Mesenchymal stem cell (in vitro differentiated cells and primary cell): ENCODE measurements at regions not wholly inside any gene's neighbourhood (a gene's known extent, or its start where the extent isn't known, plus 50 kb on each side); places are given as distances from the start of the nearest gene placed in this dataset.

Experiments
- DNase-seq: peaks from one replicate; pipeline ENCODE4 v3.0.0-alpha.2; 2013
- H2AFZ ChIP-seq: one replicate; pipeline ENCODE4 v1.6.1; 2013; ENCODE audit warnings: low read depth, mild to moderate bottlenecking, control low read depth, inconsistent platforms, low read length, moderate library complexity
- H2AK5ac ChIP-seq: 2 replicates; pipeline ENCODE4 v1.6.1; 2013; ENCODE audit warnings: low read length, moderate library complexity, mild to moderate bottlenecking, inconsistent platforms; ENCODE audit not compliant: severe bottlenecking
- H2BK120ac ChIP-seq: one replicate; pipeline ENCODE4 v1.6.1; 2013; ENCODE audit warnings: low read depth, mild to moderate bottlenecking, inconsistent platforms, low read length, moderate library complexity
- H2BK12ac ChIP-seq, 2 experiments: one replicate each; pipeline ENCODE4 v1.6.1; 2013; ENCODE audit warnings: inconsistent platforms in 2 of 2, low read length in 2 of 2, mild to moderate bottlenecking in 2 of 2, moderate library complexity in 2 of 2, control low read depth in 1 of 2
- H2BK15ac ChIP-seq: one replicate; pipeline ENCODE4 v1.6.1; 2013; ENCODE audit warnings: mild to moderate bottlenecking, low read depth, inconsistent platforms; ENCODE audit not compliant: poor library complexity, severe bottlenecking
- H2BK5ac ChIP-seq: 2 replicates; pipeline ENCODE4 v1.6.1; 2013; ENCODE audit warnings: low read depth, mild to moderate bottlenecking, low read length, control low read depth, inconsistent platforms; ENCODE audit not compliant: poor library complexity, severe bottlenecking
- H3K14ac ChIP-seq, 2 experiments: one replicate each; pipeline ENCODE4 v1.6.1; 2013; ENCODE audit warnings: inconsistent platforms in 2 of 2, low read length in 2 of 2, control low read depth in 1 of 2, mild to moderate bottlenecking in 1 of 2, moderate library complexity in 1 of 2
- H3K18ac ChIP-seq, 2 experiments: one replicate each; pipeline ENCODE4 v1.6.1; 2013; ENCODE audit warnings: inconsistent platforms in 2 of 2, low read length in 2 of 2, control low read depth in 1 of 2, low read depth in 1 of 2, mild to moderate bottlenecking in 1 of 2
- H3K23ac ChIP-seq, 2 experiments: one replicate each; pipeline ENCODE4 v1.6.1; 2013; ENCODE audit warnings: inconsistent platforms in 2 of 2, low read length in 2 of 2, mild to moderate bottlenecking in 2 of 2, moderate library complexity in 2 of 2, control low read depth in 1 of 2
- H3K27ac ChIP-seq: 2 replicates; pipeline ENCODE4 v1.5.1; 2013; ENCODE audit warnings: mild to moderate bottlenecking, moderate library complexity, low read length, control low read depth, inconsistent platforms; ENCODE audit not compliant: poor library complexity, severe bottlenecking
- H3K27me3 ChIP-seq, 2 experiments: 2 replicates each; pipeline versions ENCODE4 v1.6.1 to v1.7.0; 2013; ENCODE audit warnings: low read length in 2 of 2, mild to moderate bottlenecking in 2 of 2, moderate library complexity in 2 of 2, control low read depth in 1 of 2, inconsistent platforms in 1 of 2; ENCODE audit not compliant: control insufficient read depth in 1 of 2, insufficient read depth in 1 of 2
- H3K36me3 ChIP-seq, 2 experiments: 2 replicates each; pipeline versions ENCODE4 v1.6.1 to v1.7.0; 2013; ENCODE audit warnings: low read length in 2 of 2, control low read depth in 1 of 2, inconsistent platforms in 1 of 2, low read depth in 1 of 2, mild to moderate bottlenecking in 1 of 2; ENCODE audit not compliant: insufficient read depth in 2 of 2, control insufficient read depth in 1 of 2
- H3K4ac ChIP-seq, 2 experiments: one replicate each; pipeline ENCODE4 v1.6.1; 2013; ENCODE audit warnings: inconsistent platforms in 2 of 2, low read length in 2 of 2, mild to moderate bottlenecking in 2 of 2, moderate library complexity in 2 of 2, control low read depth in 1 of 2, low read depth in 1 of 2
- H3K4me1 ChIP-seq: 2 replicates; pipeline ENCODE4 v1.6.1; 2013; ENCODE audit warnings: low read depth, low read length, control low read depth; ENCODE audit not compliant: control insufficient read depth, insufficient read depth
- H3K4me2 ChIP-seq: 2 replicates; pipeline ENCODE4 v1.6.1; 2013; ENCODE audit warnings: low read length, mild to moderate bottlenecking, inconsistent platforms; ENCODE audit not compliant: poor library complexity, severe bottlenecking
- H3K4me3 ChIP-seq, 2 experiments: 2 replicates each; pipeline versions ENCODE4 v1.5.1 to v1.7.0; 2013; ENCODE audit warnings: low read length in 2 of 2, mild to moderate bottlenecking in 2 of 2, control low read depth in 1 of 2, low read depth in 1 of 2; ENCODE audit not compliant: insufficient read depth in 1 of 2
- H3K79me1 ChIP-seq: replicated peaks from 2 replicates; pipeline ENCODE4 v1.6.1; 2013; ENCODE audit warnings: mild to moderate bottlenecking, control low read depth, low read length, inconsistent platforms; ENCODE audit not compliant: poor library complexity, severe bottlenecking
- H3K9ac ChIP-seq: 2 replicates; pipeline ENCODE4 v1.7.0; 2013; ENCODE audit warnings: mild to moderate bottlenecking, low read length, moderate library complexity
- H3K9me3 ChIP-seq: 2 replicates; pipeline ENCODE4 v1.7.0; 2013; ENCODE audit warnings: mild to moderate bottlenecking, low read length; ENCODE audit not compliant: control insufficient read depth
- H4K8ac ChIP-seq: one replicate; pipeline ENCODE4 v1.6.1; 2013; ENCODE audit warnings: inconsistent platforms, mild to moderate bottlenecking, low read length, moderate library complexity
- H4K91ac ChIP-seq: one replicate; pipeline ENCODE4 v1.6.1; 2013; ENCODE audit warnings: mild to moderate bottlenecking, low read length, inconsistent platforms
- WGBS: methylation state at CpG from one replicate; pipeline ENCODE4 v1.1.7; 2013; ENCODE audit warnings: mixed read lengths; 5-methylcytosine and 5-hydroxymethylcytosine counted together

DNA sequence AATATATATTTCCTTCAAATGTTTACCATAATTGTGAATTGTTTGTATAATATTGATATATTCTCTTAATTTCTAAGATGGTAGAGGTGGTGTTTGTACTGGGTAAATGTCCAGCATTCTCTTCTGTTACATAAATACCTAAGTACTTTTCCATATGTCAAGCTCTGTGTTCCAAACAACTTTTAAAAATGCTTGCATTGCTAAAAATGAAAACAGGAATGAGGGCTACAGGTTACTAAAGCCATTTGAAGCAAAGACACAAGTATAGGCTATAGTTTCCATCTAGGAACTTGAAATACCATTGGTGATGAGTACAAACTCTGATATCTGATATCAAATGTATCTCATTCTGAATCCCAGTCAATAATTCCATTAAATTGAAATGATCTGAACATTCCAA, 233.6 kb upstream of the SORCS1 start:
- Histone ChIP-seq H3K18ac (no peak overlapping the region), H3K27ac (no peak overlapping the region), H3K14ac (no peak overlapping the region), H2BK120ac (no peak overlapping the region), H2BK5ac (no peak overlapping the region), H3K27me3 (no peaks in the 10 kb centered on the region), H2BK15ac (no peak overlapping the region), H3K4me2 (no peak overlapping the region), H3K9me3 (no peaks in the 10 kb centered on the region), H3K9ac (no peak overlapping the region), H3K4me3 (no peak overlapping the region), H3K79me1 (no peaks in the 10 kb centered on the region), H4K8ac (no peak overlapping the region), H2AK5ac (no peak overlapping the region), H3K4ac (no peak overlapping the region), H3K4me1 (no peaks in the 10 kb centered on the region), H2BK12ac (no peak overlapping the region), H3K23ac (no peak overlapping the region), H4K91ac (no peak overlapping the region), H2AFZ (no peak overlapping the region), H3K36me3 (no peaks in the 10 kb centered on the region)
- DNase-seq: no peak

DNA sequence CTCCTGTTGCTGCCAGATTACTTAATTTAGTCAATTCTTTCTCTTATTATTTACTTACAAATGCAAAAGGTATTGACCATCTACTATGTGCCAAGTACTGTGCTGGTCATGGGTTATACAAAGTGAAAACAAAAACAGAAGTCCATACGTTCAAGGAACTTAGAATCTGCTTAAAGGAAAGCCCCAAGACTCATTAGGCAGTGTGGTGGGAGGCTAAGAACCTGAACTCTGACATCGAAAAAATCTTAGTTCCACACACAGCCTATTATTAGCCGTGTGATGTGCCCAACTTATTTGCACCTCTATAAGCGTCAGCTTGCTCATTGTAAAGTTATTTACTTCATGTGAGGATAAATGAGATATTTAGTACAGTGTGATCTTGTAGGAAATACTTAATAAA, 227.4 kb upstream of the SORCS1 start:
- H3K4me2 ChIP-seq: no peak overlapping the region
- no peak overlapping the region for H2BK5ac ChIP-seq
- H3K4me3 ChIP-seq: no peak overlapping the region
- no peaks in the 10 kb centered on the region for H3K27me3 ChIP-seq
- no peak overlapping the region for H4K8ac ChIP-seq
- H3K23ac ChIP-seq: no peak overlapping the region
- no peak overlapping the region for H3K18ac ChIP-seq
- no peak overlapping the region for H3K9ac ChIP-seq
- no peaks in the 10 kb centered on the region for H3K79me1 ChIP-seq
- H2BK15ac ChIP-seq: no peak overlapping the region
- no peak overlapping the region for H2BK120ac ChIP-seq
- H2BK12ac ChIP-seq: no peak overlapping the region
- H3K4me1 ChIP-seq: no peaks in the 10 kb centered on the region
- no peak for DNase-seq
- H3K9me3 ChIP-seq: no peaks in the 10 kb centered on the region
- H2AFZ ChIP-seq: no peak overlapping the region
- H3K14ac ChIP-seq: no peak overlapping the region
- no peak overlapping the region for H4K91ac ChIP-seq
- no peak overlapping the region for H2AK5ac ChIP-seq
- WGBS: 78% methylated on average over 3 of the region's 4 CpGs
- no peak overlapping the region for H3K27ac ChIP-seq
- no peak overlapping the region for H3K4ac ChIP-seq
- no peaks in the 10 kb centered on the region for H3K36me3 ChIP-seq

DNA sequence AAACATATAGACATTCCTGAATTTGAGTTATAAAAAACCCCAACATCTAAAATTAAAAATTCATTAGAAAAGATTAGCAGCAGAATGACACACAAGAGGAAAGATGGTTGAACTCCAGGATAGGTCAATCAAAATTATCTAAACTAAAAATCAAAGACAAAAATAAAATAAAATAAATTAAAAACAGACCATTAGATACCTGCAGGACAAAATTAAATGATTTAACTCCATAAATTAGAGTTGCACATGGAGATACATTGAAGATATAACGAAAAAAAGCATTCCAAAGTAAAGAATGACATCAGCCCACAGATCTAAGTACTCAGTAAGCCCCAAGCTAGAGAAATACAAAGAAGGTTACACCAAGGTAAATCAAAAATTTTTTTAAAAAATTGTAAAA, 226.1 kb upstream of the SORCS1 start:
- Histone ChIP-seq H3K23ac (no peak overlapping the region), H2BK15ac (no peak overlapping the region), H2BK12ac (no peak overlapping the region), H3K9me3 (no peaks in the 10 kb centered on the region), H3K18ac (no peak overlapping the region), H3K4ac (no peak overlapping the region), H3K14ac (no peak overlapping the region), H2AK5ac (no peak overlapping the region), H4K8ac (no peak overlapping the region), H2AFZ (no peak overlapping the region), H4K91ac (no peak overlapping the region), H3K27me3 (no peaks in the 10 kb centered on the region), H3K27ac (no peak overlapping the region), H3K4me2 (no peak overlapping the region), H2BK120ac (no peak overlapping the region), H3K4me1 (no peaks in the 10 kb centered on the region), H3K9ac (no peak overlapping the region), H2BK5ac (no peak overlapping the region), H3K4me3 (no peak overlapping the region), H3K36me3 (no peaks in the 10 kb centered on the region), H3K79me1 (no peaks in the 10 kb centered on the region)
- no CpG with 5 or more reads among the region's 1 CpG for WGBS
- no peak for DNase-seq

DNA sequence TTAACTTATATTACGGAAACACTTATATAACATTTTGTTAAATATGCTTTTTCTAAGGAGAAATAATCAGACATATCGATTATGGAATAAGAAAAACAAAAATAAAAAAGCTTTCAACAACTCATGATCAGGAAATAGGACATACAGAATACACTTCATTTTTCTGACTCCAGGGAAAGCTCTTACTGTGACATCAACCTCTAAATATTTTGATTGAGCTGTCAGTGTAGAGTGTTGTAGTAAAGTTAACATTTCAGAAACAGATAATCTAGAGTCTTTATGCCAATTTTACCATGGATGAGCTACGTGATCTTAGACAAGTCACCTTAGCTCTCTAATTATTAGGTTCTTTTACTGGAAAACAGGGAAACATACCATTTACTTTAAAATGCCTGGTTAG, 218.9 kb upstream of the SORCS1 start:
- Histone ChIP-seq H2BK12ac (no peak overlapping the region), H3K79me1 (no peaks in the 10 kb centered on the region), H2BK5ac (no peak overlapping the region), H4K91ac (no peak overlapping the region), H3K14ac (no peak overlapping the region), H3K4ac (no peak overlapping the region), H3K27me3 (no peaks in the 10 kb centered on the region), H3K4me3 (no peak overlapping the region), H2BK15ac (no peak overlapping the region), H3K23ac (no peak overlapping the region), H2AFZ (no peak overlapping the region), H3K4me2 (no peak overlapping the region), H3K9ac (no peak overlapping the region), H3K36me3 (no peaks in the 10 kb centered on the region), H3K9me3 (no peaks in the 10 kb centered on the region), H2AK5ac (no peak overlapping the region), H2BK120ac (no peak overlapping the region), H3K27ac (no peak overlapping the region), H3K18ac (no peak overlapping the region), H3K4me1 (no peaks in the 10 kb centered on the region), H4K8ac (no peak overlapping the region)
- no CpG with 5 or more reads among the region's 3 CpGs for WGBS
- DNase-seq: no peak
